IPS-18a (cell line): ENCODE measurements at regions not wholly inside any gene's neighbourhood (a gene's known extent, or its start where the extent isn't known, plus 50 kb on each side); places are given as distances from the start of the nearest gene placed in this dataset.

Source experiments
- H3K27ac ChIP-seq: one replicate; pipeline ENCODE4 v1.5.1; 2013; ENCODE audit warnings: low read length
- H3K27me3 ChIP-seq: one replicate; pipeline ENCODE4 v1.6.1; 2013; ENCODE audit warnings: mild to moderate bottlenecking, low read length; ENCODE audit not compliant: control insufficient read depth, insufficient read depth
- H3K36me3 ChIP-seq: one replicate; pipeline ENCODE4 v1.6.1; 2013; ENCODE audit warnings: low read depth, low read length; ENCODE audit not compliant: control insufficient read depth
- H3K4me1 ChIP-seq: one replicate; pipeline ENCODE4 v1.6.1; 2013; ENCODE audit warnings: low read depth, low read length; ENCODE audit not compliant: control insufficient read depth
- H3K4me3 ChIP-seq: one replicate; pipeline ENCODE4 v1.5.1; 2013; ENCODE audit warnings: low read length
- H3K9ac ChIP-seq: one replicate; pipeline ENCODE4 v1.6.1; 2013; ENCODE audit warnings: mild to moderate bottlenecking, low read length, moderate library complexity
- H3K9me3 ChIP-seq: one replicate; pipeline ENCODE4 v1.6.1; 2013; ENCODE audit warnings: low read depth, low read length; ENCODE audit not compliant: control insufficient read depth

DNA sequence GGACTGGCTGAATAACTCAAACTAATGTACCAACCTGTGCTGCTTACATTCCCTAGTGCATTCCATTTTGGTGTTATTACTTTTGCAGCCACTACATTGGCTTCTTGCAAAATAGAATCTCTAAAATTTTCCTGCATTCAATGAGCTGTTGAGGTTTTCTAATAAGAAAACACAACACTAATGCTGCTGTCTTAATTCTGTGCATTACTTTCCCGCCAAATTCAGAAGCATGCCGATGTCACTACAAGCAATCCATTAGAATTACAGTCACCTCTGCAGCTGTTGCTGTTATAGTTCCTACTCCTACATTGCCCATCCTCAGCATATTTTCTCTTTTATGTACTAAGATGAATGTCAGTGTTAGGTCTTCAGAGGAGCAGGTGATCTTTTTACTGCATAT lies 359.5 kb downstream of the HACE1 start:
- H3K4me1 ChIP-seq, result no peaks in the 10 kb centered on the region
- no peaks in the 10 kb centered on the region for H3K36me3 ChIP-seq
- H3K27ac ChIP-seq, result no peak overlapping the region
- H3K27me3 ChIP-seq, result no peaks in the 10 kb centered on the region
- no peak overlapping the region for H3K4me3 ChIP-seq
- H3K9me3 ChIP-seq, result no peaks in the 10 kb centered on the region
- H3K9ac ChIP-seq, result no peak overlapping the region

DNA sequence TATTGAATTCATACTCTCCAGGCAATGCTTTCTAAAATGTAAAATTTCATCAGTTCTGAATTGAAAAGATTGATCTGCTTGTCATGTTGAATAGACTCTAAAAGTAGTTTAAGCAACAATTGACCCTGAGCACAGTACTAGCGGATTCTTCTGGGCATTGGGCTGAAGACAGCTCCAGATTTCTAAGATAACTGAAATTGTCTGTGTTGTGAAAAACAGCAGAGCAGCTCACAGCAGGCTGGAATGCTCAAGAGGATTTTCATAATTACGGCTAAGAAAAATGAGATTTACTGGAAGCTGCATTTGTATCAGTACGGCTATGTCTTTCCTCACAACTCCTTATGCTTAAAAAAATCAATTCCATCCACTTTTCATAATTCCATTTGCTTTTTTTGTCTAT lies 373.7 kb downstream of the HACE1 start:
- no peak overlapping the region for H3K27ac ChIP-seq
- H3K4me3 ChIP-seq, result no peak overlapping the region
- no peaks in the 10 kb centered on the region for H3K4me1 ChIP-seq
- no peak overlapping the region for H3K9ac ChIP-seq
- no peaks in the 10 kb centered on the region for H3K36me3 ChIP-seq
- no peaks in the 10 kb centered on the region for H3K9me3 ChIP-seq
- no peaks in the 10 kb centered on the region for H3K27me3 ChIP-seq

DNA sequence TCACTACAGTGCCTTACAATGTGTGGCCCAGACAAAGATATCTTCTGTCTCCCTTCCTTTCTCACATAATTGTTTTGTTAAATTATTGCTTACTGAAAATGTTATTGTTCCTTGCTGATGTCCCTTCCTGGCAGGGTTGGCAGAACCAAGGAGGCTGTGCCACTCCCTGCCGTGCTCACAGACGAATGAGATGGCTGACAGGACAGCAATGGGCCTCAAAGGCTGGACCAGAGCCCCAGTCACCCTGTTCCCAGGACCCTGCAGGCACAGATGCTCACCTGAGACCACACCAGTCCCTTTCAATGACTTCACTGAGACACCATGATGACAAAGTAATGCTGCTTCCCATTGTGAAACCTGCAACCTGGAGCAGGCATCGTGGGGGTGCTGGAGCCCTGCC lies 375.1 kb downstream of the HACE1 start:
- Histone ChIP-seq H3K9me3 (no peaks in the 10 kb centered on the region), H3K4me1 (no peaks in the 10 kb centered on the region), H3K27ac (no peak overlapping the region), H3K9ac (no peak overlapping the region), H3K4me3 (no peak overlapping the region), H3K27me3 (no peaks in the 10 kb centered on the region), H3K36me3 (no peaks in the 10 kb centered on the region)

DNA sequence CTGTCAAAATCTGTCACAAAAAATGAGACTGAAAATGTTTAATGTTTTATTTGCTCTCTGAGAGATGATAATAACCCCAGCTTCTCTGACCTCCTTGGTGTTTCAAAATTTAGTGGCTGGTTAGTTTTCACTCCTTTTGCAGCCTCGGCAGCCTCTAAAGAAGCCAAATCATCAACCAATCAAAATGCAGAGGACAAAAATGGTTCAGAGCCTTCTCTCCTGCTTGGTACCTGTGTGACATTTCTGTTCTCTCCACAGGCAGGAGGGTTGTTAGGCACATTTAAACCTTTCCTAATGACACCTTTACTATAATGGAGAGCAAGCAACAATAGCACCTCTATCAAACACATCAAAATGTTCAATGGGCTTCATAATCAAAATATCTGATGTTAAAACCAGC lies 375.5 kb downstream of the HACE1 start:
- no peaks in the 10 kb centered on the region for H3K4me1 ChIP-seq
- H3K9me3 ChIP-seq, result no peaks in the 10 kb centered on the region
- H3K4me3 ChIP-seq, result no peak overlapping the region
- H3K27ac ChIP-seq, result no peak overlapping the region
- H3K27me3 ChIP-seq, result no peaks in the 10 kb centered on the region
- no peak overlapping the region for H3K9ac ChIP-seq
- H3K36me3 ChIP-seq, result no peaks in the 10 kb centered on the region

DNA sequence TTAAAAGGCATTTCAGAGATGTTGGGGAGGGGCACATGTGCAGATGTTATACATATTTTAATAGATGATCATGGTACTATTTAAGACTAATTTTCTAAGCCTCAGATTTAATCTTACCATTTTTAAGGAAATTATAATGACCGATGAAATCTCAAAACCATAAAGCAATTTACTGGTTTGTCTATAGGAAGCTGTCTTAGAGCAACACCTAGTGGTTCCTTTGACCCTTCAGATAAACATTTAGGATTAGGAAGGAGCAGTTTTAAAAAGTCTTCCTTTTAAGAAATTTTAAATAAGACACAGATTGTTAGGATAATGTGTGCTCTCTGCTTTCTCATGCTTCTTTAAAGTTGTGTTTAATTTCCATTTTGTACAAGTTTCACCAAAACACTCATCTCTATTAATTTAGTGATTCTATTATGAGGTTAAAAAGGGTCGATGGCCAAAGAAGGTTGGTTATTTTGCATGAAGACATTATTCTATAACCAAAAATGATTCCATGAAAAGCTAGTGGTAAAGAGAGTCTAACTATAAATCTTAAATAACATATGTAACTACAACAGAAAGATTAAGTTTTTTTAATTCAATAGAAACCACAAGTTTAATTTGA lies 376.4 kb downstream of the HACE1 start:
- Histone ChIP-seq H3K27me3 (no peaks in the 10 kb centered on the region), H3K9ac (no peak overlapping the region), H3K27ac (no peak overlapping the region), H3K36me3 (no peaks in the 10 kb centered on the region), H3K4me3 (no peak overlapping the region), H3K4me1 (no peaks in the 10 kb centered on the region), H3K9me3 (no peaks in the 10 kb centered on the region)

DNA sequence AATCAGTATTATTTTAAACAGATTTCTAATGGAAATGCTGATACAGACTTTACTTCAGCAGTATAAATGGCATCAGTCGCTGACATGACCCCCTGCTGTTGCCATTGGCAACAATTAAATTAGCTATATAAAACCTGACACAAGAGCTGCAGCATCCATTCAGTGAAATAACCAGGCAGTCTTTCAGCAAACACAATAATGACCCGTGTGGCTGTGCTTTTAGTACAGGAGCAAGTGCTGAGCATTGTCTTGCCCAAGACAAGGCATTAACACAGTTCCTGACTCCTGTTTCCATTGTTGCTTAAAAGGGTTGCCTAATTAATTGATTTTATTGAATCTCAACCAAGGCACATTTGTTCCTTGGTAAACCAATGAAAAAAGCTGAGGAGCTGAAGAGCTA lies 382.1 kb downstream of the HACE1 start:
- H3K4me3 ChIP-seq, result no peak overlapping the region
- no peak overlapping the region for H3K27ac ChIP-seq

DNA sequence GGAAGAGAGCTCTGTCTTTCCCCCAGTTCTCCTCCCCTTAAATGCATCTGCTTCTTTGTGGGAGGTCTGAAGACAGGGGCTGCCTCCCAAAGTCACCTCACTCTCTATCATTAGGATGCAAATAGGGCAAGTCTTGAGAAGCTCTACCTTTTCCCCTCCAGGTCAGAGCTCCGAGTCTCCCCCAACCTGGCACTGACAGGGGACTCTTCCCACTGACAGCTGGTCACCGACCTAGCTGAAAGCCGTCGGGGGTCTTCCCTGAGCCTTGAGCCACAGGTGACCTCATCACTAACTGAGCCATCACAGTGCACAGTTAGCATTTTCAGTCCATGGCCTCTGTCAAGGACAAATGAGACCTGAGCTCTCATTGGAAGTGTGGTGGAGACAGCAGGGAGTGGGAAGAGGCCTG lies 386.7 kb downstream of the HACE1 start:
- no peak overlapping the region for H3K27ac ChIP-seq
- H3K9me3 ChIP-seq, result no peaks in the 10 kb centered on the region
- H3K4me3 ChIP-seq, result peak overlapping the region; percentile 22
- H3K27me3 ChIP-seq, result no peaks in the 10 kb centered on the region
- H3K9ac ChIP-seq, result peak overlapping the region; percentile 14
- peaks cover 22% of the 10 kb centered on the region for H3K4me1 ChIP-seq
- H3K36me3 ChIP-seq, result no peaks in the 10 kb centered on the region

More for the DNA sequence above, 382.1 kb downstream of the HACE1 start:
- peaks cover 9% of the 10 kb centered on the region for H3K4me1 ChIP-seq
- no peaks in the 10 kb centered on the region for H3K9me3 ChIP-seq
- H3K9ac ChIP-seq, result no peak overlapping the region
- no peaks in the 10 kb centered on the region for H3K36me3 ChIP-seq
- no peaks in the 10 kb centered on the region for H3K27me3 ChIP-seq

DNA sequence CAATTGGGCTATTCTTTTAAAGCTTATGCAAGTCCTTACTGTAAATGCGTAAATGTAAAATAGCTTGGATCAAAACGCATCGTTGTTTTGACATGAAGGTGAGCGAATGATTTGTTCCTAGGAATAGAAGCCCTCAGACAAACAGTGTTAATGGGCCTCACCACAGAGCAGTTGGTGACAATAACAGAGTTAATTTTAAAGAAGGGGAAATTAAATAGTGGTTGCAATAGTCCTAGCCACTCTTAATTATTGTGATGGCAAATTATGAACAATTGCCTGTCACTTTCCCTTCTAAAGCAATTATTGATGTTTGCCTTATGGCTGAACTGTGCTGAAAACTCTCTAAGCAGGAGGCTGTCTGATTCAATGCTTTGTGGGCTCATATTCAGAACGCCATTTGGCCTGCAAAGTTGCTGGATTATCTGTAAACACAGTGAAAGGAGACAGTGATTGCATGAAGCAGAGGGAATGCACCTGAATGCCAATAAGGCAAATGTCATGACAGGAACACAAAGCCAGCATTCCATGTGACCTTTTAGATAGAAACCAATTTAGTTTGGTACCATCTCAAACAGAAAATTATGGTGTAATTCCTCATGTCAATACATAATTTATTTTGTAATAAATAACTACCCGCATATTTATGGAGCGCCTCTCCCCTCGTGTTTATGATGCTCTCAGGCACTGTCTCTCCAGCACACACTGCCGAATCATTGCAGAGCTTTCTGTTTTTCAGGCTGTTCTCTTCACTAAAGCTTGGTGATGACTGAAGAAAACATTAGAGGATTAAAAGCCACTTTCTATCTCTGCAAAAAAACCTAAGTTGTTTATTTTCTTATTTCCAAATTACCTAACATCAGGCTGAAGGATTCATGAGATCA lies 387.5 kb downstream of the HACE1 start:
- Histone ChIP-seq H3K36me3 (no peaks in the 10 kb centered on the region), H3K27ac (no peak overlapping the region)

DNA sequence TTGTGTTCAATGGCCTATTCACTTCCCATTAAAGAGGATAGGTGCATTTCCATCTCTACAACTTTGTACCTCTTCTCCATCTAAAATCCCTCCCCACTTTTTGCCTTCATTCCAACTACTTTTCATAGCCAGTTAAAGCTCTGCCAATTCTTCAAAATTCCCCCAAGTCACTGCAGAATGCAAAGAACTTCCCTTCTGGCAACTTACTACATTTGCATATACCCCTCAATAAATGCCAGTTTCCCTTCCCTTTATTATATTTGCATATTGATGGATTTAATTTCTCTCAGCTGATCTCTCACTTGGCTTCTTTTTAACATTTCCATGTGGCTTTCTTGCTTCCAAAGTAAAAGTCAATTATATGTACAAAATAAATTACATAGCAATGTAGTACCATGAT lies 393.4 kb downstream of the HACE1 start:
- no peaks in the 10 kb centered on the region for H3K4me1 ChIP-seq

More for the DNA sequence above, 387.5 kb downstream of the HACE1 start:
- Histone ChIP-seq H3K9me3 (no peaks in the 10 kb centered on the region), H3K4me1 (peaks cover 22% of the 10 kb centered on the region), H3K4me3 (peak overlapping the region; percentile 22), H3K9ac (peak overlapping the region; percentile 14), H3K27me3 (no peaks in the 10 kb centered on the region)

DNA sequence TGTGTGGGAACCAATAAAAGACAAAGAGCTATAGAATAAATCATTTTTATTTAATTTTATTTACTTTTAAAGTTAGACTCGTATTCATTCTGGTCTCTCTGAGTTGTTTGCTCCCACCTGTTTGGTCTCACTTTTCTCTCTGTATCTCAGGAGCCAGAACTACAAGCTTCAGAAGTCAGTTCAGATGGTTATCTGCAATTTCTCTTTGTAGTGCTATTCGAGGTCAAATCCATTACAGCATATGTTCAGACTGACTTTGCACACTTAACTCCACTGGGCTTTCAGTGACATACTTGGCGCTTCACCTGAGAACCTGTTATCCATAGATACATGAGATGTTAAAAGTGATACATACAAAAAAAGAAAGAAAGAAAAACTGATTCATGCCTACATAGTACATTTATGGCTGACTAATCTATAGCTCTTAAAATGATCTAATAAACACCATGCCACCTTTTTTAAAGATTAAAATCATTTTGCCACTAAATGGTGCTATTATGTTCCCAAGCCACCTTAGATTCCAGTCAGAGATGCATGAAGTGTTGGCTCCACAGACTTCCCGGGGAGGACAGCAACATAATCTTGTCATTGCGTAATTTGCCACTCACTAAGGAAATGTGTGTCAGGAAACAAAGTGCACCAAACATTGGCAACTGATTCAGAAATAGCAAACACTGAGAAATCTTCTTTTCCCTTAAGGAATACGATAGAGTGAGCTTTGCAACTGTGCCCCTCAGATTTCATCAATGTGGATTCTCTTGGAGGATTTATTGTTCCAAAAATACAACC lies 396.7 kb downstream of the HACE1 start:
- no peak overlapping the region for H3K4me3 ChIP-seq
- no peak overlapping the region for H3K9ac ChIP-seq
- H3K4me1 ChIP-seq, result no peaks in the 10 kb centered on the region
- H3K27ac ChIP-seq, result no peak overlapping the region
- H3K9me3 ChIP-seq, result no peaks in the 10 kb centered on the region
- H3K36me3 ChIP-seq, result no peaks in the 10 kb centered on the region
- no peaks in the 10 kb centered on the region for H3K27me3 ChIP-seq

More for the DNA sequence above, 393.4 kb downstream of the HACE1 start:
- Histone ChIP-seq H3K27me3 (no peaks in the 10 kb centered on the region), H3K27ac (no peak overlapping the region), H3K36me3 (no peaks in the 10 kb centered on the region), H3K4me3 (no peak overlapping the region), H3K9me3 (no peaks in the 10 kb centered on the region), H3K9ac (no peak overlapping the region)

DNA sequence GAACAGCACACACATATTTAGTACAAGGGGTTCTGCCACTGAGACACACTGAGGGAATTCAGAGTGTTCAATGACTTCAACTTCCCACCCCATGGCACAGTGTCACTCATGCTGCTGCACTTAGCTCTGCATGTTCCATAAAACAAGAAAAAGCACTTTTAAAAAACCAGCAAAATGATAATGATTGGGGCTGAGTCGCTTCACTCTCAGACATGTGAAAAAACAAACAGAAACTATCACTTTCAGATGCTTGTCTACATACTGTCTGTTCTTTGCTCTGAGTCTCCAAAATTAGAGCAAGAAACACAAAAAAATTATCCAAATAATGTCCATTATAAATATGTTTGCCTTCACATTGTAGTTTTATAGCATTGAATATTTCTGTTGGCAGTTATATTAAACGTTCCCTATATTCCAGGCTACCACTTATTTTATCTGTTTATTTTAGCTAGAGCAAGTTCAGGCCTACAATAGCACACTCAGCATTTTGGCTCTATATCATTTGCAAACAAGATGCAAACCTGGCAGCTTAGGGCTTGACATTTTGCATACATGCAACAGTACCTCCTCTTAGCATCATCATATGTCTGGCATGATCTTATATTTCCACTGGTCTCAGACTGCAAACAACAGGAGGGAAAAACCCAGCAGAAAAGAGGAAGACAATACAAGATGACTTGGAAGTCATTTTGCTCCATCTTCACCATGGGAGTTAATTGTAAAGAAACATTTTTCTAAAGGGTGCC lies 398.8 kb downstream of the HACE1 start:
- H3K36me3 ChIP-seq, result no peaks in the 10 kb centered on the region
- no peak overlapping the region for H3K4me3 ChIP-seq
- no peak overlapping the region for H3K9ac ChIP-seq

More for the DNA sequence above, 398.8 kb downstream of the HACE1 start:
- no peaks in the 10 kb centered on the region for H3K9me3 ChIP-seq
- H3K27me3 ChIP-seq, result no peaks in the 10 kb centered on the region
- H3K27ac ChIP-seq, result no peak overlapping the region
- H3K4me1 ChIP-seq, result no peaks in the 10 kb centered on the region
